GM23338 (cell line): ENCODE measurements at regions not wholly inside any gene's neighbourhood (a gene's known extent, or its start where the extent isn't known, plus 50 kb on each side); places are given as distances from the start of the nearest gene placed in this dataset.

Experiments
- ATAC-seq: fragments of 200-7000 bp; cut with Tn5 transposase; 3 replicates; pipeline ENCODE4 v1.9.1; 2020
- DNase-seq: peaks from one replicate; pipeline ENCODE4 v3.0.0-alpha.2; 2015; ENCODE audit warnings: low spot score
- H2AFZ ChIP-seq: fragments of 200-600 bp; sonication (generic); 2 replicates; pipeline ENCODE4 v1.8.0; 2016; ENCODE audit warnings: antibody characterized with exemption, mild to moderate bottlenecking, moderate library complexity
- H3F3A ChIP-seq: fragments of 200-600 bp; sonication (generic); replicated peaks from 2 replicates; pipeline ENCODE4 v1.8.0; 2017; ENCODE audit warnings: antibody characterized with exemption, mixed run types, low read depth
- H3K27ac ChIP-seq: fragments of 200-600 bp; sonication (generic); 2 replicates; pipeline ENCODE4 v1.6.1; 2016; ENCODE audit warnings: low read depth
- H3K27me3 ChIP-seq: fragments of 200-600 bp; sonication (generic); 2 replicates; pipeline ENCODE4 v1.8.0; 2016; ENCODE audit warnings: mild to moderate bottlenecking, mixed run types, moderate library complexity; ENCODE audit not compliant: insufficient read depth
- H3K36me3 ChIP-seq: fragments of 200-600 bp; sonication (generic); 2 replicates; pipeline ENCODE4 v1.8.0; 2016; ENCODE audit warnings: mild to moderate bottlenecking; ENCODE audit not compliant: insufficient read depth
- H3K4me1 ChIP-seq: fragments of 200-600 bp; sonication (generic); 2 replicates; pipeline ENCODE4 v1.8.0; 2016; ENCODE audit warnings: mild to moderate bottlenecking, moderate library complexity; ENCODE audit not compliant: insufficient read depth
- H3K4me2 ChIP-seq: fragments of 200-600 bp; sonication (generic); 2 replicates; pipeline ENCODE4 v1.7.1; 2017; ENCODE audit warnings: mixed run types
- H3K4me3 ChIP-seq: fragments of 200-600 bp; sonication (generic); 2 replicates; pipeline ENCODE4 v1.6.1; 2016; ENCODE audit warnings: mixed run types
- H3K79me2 ChIP-seq: fragments of 200-600 bp; sonication (generic); replicated peaks from 2 replicates; pipeline ENCODE4 v1.8.0; 2017; ENCODE audit warnings: mild to moderate bottlenecking; ENCODE audit not compliant: insufficient read depth
- H3K9me2 ChIP-seq: fragments of 200-600 bp; sonication (generic); 2 replicates; pipeline ENCODE4 v1.8.0; 2017; ENCODE audit not compliant: insufficient read depth
- H4K20me1 ChIP-seq: fragments of 200-600 bp; sonication (generic); replicated peaks from 2 replicates; pipeline ENCODE4 v1.8.0; 2017; ENCODE audit warnings: mild to moderate bottlenecking; ENCODE audit not compliant: insufficient read depth
- H3K27ac Mint-ChIP-seq: 2 replicates; pipeline ENCODE4 v1.8.0; 2020; ENCODE audit warnings: inconsistent platforms, mild to moderate bottlenecking, moderate library complexity, mixed read lengths
- H3K27me3 Mint-ChIP-seq: 3 replicates; pipeline ENCODE4 v1.8.0; 2022; ENCODE audit warnings: low read depth, mild to moderate bottlenecking, moderate library complexity, mixed read lengths, inconsistent platforms; ENCODE audit not compliant: insufficient read depth, poor library complexity
- H3K36me3 Mint-ChIP-seq: 3 replicates; pipeline ENCODE4 v1.8.0; 2021; ENCODE audit warnings: low read depth, mild to moderate bottlenecking, inconsistent platforms, moderate library complexity, mixed read lengths
- H3K4me1 Mint-ChIP-seq: 3 replicates; pipeline ENCODE4 v1.8.0; 2020; ENCODE audit warnings: mild to moderate bottlenecking, inconsistent platforms, mixed read lengths
- H3K4me3 Mint-ChIP-seq: 3 replicates; pipeline ENCODE4 v1.8.0; 2021; ENCODE audit warnings: moderate library complexity, mild to moderate bottlenecking, inconsistent platforms, mixed read lengths
- H3K9me3 Mint-ChIP-seq: 3 replicates; pipeline ENCODE4 v1.8.0; 2020; ENCODE audit warnings: moderate library complexity, mild to moderate bottlenecking, inconsistent platforms, mixed read lengths
- CREB1 ChIP-seq: fragments of 250-450 bp; sonication (Bioruptor Pico); IDR thresholded peaks from 2 replicates; pipeline ENCODE4 v1.5.0; 2020; ENCODE audit warnings: low read depth, mild to moderate bottlenecking, moderate library complexity
- EZH2 ChIP-seq: fragments of 200-600 bp; sonication (generic); IDR thresholded peaks from one replicate; pipeline ENCODE4 v1.8.0; 2017; ENCODE audit warnings: antibody characterized with exemption, mild to moderate bottlenecking, low read depth; ENCODE audit not compliant: unreplicated experiment
- EZH2phosphoT487 ChIP-seq: fragments of 200-600 bp; sonication (generic); IDR thresholded peaks from one replicate; pipeline ENCODE4 v1.8.1; 2018; ENCODE audit warnings: antibody characterized with exemption; ENCODE audit not compliant: unreplicated experiment
- JUNB ChIP-seq: IDR thresholded peaks from one replicate; pipeline ENCODE4 v1.6.1; 2016; ENCODE audit warnings: antibody characterized with exemption; ENCODE audit not compliant: unreplicated experiment
- NANOG ChIP-seq: IDR thresholded peaks from 2 replicates; pipeline ENCODE4 v1.6.1; 2016; ENCODE audit warnings: antibody characterized with exemption, borderline replicate concordance
- POLR2AphosphoS5 ChIP-seq: IDR thresholded peaks from 2 replicates; pipeline ENCODE4 v1.6.1; 2016; ENCODE audit warnings: antibody characterized with exemption, low read depth
- STAT1 ChIP-seq: IDR thresholded peaks from one replicate; pipeline ENCODE4 v1.6.1; 2016; ENCODE audit warnings: antibody characterized with exemption; ENCODE audit not compliant: unreplicated experiment
- ZNF114 ChIP-seq: fragments of 250-450 bp; sonication (Bioruptor Pico); IDR thresholded peaks from 2 replicates; pipeline ENCODE4 v1.5.0; 2020; ENCODE audit warnings: mild to moderate bottlenecking, moderate library complexity
- ZNF331 ChIP-seq: fragments of 250-450 bp; sonication (Bioruptor Pico); IDR thresholded peaks from 2 replicates; pipeline ENCODE4 v1.5.0; 2020; ENCODE audit warnings: low read depth, mild to moderate bottlenecking, moderate library complexity
- TF ChIP-seq, protein P1 (sequence below): fragments of 250-450 bp; sonication (Bioruptor Pico); IDR thresholded peaks from 2 replicates; pipeline ENCODE4 v1.5.0; 2020; ENCODE audit warnings: mild to moderate bottlenecking, moderate library complexity
- TF ChIP-seq, protein P2 (sequence below): IDR thresholded peaks from 2 replicates; pipeline ENCODE4 v1.6.1; 2016; ENCODE audit warnings: antibody characterized with exemption
- TF ChIP-seq, protein P3 (sequence below), 2 experiments: fragments of 200-600 bp in 1 of 2; sonication (generic) in 1 of 2; conservative IDR thresholded peaks; 2 replicates each; pipeline versions ENCODE4 v1.5.1 to v1.6.1; 2016 to 2017; ENCODE audit warnings: antibody characterized with exemption in 2 of 2, low read depth in 2 of 2, mild to moderate bottlenecking in 2 of 2, moderate library complexity in 1 of 2
- TF ChIP-seq, protein P4 (sequence below): IDR thresholded peaks from one replicate; pipeline ENCODE4 v1.6.1; 2018; ENCODE audit warnings: antibody characterized with exemption; ENCODE audit not compliant: unreplicated experiment

DNA sequence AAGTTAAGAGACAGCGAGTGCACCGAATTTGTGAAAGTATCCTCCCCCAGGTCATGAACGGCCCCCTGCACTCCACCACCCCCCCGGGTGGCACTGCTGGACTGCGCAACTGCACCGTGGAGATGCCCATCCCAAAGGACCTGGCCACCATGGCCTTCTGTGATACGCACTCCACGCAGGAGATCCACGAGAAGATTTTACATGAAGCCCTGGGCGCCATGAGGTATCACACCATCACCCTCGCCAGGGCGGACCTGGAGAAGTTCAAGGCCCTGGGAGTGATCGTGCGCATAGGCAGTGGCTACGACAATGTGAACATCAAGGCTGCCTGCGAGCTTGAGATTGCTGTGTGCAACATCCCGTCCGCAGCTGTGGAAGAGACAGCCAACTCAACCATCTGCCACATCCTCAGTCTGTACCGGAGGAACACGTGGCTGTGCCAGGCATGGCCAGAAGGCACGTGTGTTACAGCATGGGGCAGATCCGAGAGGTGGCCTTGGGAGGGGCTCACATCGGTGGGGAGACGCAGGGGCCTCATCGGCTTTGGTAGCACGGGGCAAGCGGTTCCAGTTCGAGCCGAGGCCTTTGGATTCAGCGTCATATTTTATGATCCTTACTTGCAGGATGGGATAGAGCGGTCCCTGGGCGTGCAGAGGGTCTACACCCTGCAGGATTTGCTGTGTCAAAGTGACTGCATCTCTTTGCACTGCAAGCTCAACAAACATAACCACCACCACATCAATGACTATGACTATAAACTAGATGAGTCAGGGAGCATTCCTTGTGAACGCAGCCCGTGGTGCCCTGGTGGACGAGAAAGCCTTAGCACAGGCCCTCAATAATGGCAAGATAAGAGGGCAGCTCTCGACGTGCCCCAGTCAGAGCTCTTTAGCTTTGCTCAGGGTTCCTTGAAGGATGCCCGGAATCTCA is 290.8 kb upstream of the MC4R start:
- no peak overlapping the region for H3K27ac Mint-ChIP-seq
- no peak for DNase-seq
- no peaks in the 10 kb centered on the region for H3F3A ChIP-seq
- no peaks in the 10 kb centered on the region for H3K36me3 ChIP-seq
- H4K20me1 ChIP-seq, result no peaks in the 10 kb centered on the region
- TF ChIP-seq ZNF114 (CRISPR knock-in tag), result no peak
- TF ChIP-seq JUNB, result no peak
- no peak for TF ChIP-seq EZH2phosphoT487
- no peak for TF ChIP-seq POLR2AphosphoS5
- TF ChIP-seq, protein P1, sequence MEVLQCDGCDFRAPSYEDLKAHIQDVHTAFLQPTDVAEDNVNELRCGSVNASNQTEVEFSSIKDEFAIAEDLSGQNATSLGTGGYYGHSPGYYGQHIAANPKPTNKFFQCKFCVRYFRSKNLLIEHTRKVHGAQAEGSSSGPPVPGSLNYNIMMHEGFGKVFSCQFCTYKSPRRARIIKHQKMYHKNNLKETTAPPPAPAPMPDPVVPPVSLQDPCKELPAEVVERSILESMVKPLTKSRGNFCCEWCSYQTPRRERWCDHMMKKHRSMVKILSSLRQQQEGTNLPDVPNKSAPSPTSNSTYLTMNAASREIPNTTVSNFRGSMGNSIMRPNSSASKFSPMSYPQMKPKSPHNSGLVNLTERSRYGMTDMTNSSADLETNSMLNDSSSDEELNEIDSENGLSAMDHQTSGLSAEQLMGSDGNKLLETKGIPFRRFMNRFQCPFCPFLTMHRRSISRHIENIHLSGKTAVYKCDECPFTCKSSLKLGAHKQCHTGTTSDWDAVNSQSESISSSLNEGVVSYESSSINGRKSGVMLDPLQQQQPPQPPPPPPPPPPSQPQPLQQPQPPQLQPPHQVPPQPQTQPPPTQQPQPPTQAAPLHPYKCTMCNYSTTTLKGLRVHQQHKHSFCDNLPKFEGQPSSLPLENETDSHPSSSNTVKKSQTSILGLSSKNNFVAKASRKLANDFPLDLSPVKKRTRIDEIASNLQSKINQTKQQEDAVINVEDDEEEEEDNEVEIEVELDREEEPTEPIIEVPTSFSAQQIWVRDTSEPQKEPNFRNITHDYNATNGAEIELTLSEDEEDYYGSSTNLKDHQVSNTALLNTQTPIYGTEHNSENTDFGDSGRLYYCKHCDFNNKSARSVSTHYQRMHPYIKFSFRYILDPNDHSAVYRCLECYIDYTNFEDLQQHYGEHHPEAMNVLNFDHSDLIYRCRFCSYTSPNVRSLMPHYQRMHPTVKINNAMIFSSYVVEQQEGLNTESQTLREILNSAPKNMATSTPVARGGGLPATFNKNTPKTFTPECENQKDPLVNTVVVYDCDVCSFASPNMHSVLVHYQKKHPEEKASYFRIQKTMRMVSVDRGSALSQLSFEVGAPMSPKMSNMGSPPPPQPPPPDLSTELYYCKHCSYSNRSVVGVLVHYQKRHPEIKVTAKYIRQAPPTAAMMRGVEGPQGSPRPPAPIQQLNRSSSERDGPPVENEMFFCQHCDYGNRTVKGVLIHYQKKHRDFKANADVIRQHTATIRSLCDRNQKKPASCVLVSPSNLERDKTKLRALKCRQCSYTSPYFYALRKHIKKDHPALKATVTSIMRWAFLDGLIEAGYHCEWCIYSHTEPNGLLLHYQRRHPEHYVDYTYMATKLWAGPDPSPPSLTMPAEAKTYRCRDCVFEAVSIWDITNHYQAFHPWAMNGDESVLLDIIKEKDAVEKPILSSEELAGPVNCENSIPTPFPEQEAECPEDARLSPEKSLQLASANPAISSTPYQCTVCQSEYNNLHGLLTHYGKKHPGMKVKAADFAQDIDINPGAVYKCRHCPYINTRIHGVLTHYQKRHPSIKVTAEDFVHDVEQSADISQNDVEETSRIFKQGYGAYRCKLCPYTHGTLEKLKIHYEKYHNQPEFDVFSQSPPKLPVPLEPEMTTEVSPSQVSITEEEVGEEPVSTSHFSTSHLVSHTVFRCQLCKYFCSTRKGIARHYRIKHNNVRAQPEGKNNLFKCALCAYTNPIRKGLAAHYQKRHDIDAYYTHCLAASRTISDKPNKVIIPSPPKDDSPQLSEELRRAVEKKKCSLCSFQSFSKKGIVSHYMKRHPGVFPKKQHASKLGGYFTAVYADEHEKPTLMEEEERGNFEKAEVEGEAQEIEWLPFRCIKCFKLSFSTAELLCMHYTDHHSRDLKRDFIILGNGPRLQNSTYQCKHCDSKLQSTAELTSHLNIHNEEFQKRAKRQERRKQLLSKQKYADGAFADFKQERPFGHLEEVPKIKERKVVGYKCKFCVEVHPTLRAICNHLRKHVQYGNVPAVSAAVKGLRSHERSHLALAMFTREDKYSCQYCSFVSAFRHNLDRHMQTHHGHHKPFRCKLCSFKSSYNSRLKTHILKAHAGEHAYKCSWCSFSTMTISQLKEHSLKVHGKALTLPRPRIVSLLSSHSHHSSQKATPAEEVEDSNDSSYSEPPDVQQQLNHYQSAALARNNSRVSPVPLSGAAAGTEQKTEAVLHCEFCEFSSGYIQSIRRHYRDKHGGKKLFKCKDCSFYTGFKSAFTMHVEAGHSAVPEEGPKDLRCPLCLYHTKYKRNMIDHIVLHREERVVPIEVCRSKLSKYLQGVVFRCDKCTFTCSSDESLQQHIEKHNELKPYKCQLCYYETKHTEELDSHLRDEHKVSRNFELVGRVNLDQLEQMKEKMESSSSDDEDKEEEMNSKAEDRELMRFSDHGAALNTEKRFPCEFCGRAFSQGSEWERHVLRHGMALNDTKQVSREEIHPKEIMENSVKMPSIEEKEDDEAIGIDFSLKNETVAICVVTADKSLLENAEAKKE (CRISPR knock-in tag), result no peak
- TF ChIP-seq ZNF331, result no peak
- TF ChIP-seq, protein P2, sequence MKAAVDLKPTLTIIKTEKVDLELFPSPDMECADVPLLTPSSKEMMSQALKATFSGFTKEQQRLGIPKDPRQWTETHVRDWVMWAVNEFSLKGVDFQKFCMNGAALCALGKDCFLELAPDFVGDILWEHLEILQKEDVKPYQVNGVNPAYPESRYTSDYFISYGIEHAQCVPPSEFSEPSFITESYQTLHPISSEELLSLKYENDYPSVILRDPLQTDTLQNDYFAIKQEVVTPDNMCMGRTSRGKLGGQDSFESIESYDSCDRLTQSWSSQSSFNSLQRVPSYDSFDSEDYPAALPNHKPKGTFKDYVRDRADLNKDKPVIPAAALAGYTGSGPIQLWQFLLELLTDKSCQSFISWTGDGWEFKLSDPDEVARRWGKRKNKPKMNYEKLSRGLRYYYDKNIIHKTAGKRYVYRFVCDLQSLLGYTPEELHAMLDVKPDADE, result no peak
- TF ChIP-seq, protein P3, sequence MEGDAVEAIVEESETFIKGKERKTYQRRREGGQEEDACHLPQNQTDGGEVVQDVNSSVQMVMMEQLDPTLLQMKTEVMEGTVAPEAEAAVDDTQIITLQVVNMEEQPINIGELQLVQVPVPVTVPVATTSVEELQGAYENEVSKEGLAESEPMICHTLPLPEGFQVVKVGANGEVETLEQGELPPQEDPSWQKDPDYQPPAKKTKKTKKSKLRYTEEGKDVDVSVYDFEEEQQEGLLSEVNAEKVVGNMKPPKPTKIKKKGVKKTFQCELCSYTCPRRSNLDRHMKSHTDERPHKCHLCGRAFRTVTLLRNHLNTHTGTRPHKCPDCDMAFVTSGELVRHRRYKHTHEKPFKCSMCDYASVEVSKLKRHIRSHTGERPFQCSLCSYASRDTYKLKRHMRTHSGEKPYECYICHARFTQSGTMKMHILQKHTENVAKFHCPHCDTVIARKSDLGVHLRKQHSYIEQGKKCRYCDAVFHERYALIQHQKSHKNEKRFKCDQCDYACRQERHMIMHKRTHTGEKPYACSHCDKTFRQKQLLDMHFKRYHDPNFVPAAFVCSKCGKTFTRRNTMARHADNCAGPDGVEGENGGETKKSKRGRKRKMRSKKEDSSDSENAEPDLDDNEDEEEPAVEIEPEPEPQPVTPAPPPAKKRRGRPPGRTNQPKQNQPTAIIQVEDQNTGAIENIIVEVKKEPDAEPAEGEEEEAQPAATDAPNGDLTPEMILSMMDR (conservative IDR thresholded peaks at IDR 0.05; ENCODE audit: low read depth in 2 of 2), result no peak
- no peak for TF ChIP-seq STAT1
- TF ChIP-seq NANOG, result no peak
- TF ChIP-seq CREB1, result no peak
- TF ChIP-seq EZH2, result no peak
- TF ChIP-seq, protein P4, sequence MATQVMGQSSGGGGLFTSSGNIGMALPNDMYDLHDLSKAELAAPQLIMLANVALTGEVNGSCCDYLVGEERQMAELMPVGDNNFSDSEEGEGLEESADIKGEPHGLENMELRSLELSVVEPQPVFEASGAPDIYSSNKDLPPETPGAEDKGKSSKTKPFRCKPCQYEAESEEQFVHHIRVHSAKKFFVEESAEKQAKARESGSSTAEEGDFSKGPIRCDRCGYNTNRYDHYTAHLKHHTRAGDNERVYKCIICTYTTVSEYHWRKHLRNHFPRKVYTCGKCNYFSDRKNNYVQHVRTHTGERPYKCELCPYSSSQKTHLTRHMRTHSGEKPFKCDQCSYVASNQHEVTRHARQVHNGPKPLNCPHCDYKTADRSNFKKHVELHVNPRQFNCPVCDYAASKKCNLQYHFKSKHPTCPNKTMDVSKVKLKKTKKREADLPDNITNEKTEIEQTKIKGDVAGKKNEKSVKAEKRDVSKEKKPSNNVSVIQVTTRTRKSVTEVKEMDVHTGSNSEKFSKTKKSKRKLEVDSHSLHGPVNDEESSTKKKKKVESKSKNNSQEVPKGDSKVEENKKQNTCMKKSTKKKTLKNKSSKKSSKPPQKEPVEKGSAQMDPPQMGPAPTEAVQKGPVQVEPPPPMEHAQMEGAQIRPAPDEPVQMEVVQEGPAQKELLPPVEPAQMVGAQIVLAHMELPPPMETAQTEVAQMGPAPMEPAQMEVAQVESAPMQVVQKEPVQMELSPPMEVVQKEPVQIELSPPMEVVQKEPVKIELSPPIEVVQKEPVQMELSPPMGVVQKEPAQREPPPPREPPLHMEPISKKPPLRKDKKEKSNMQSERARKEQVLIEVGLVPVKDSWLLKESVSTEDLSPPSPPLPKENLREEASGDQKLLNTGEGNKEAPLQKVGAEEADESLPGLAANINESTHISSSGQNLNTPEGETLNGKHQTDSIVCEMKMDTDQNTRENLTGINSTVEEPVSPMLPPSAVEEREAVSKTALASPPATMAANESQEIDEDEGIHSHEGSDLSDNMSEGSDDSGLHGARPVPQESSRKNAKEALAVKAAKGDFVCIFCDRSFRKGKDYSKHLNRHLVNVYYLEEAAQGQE, result no peak
- no peak for ATAC-seq
- H3K27me3 ChIP-seq, result no peaks in the 10 kb centered on the region
- H3K27me3 Mint-ChIP-seq, result no peaks in the 10 kb centered on the region
- H3K4me1 ChIP-seq, result no peaks in the 10 kb centered on the region
- H3K9me3 Mint-ChIP-seq, result no peaks in the 10 kb centered on the region
- H3K79me2 ChIP-seq, result no peaks in the 10 kb centered on the region
- no peaks in the 10 kb centered on the region for H3K36me3 Mint-ChIP-seq
- H3K4me3 Mint-ChIP-seq, result no peak overlapping the region
- no peak overlapping the region for H3K4me3 ChIP-seq
- H3K27ac ChIP-seq, result no peak overlapping the region
- H3K9me2 ChIP-seq, result no peaks in the 10 kb centered on the region
- no peak overlapping the region for H3K4me2 ChIP-seq
- H3K4me1 Mint-ChIP-seq, result no peaks in the 10 kb centered on the region
- no peak overlapping the region for H2AFZ ChIP-seq
